ENCODE measurements at regions not wholly inside any gene's neighbourhood (a gene's known extent, or its start where the extent isn't known, plus 50 kb on each side); places are given as distances from the start of the nearest gene placed in this dataset.

GRCh38 chr7:145645135-145645515, 471.5 kb upstream of the CNTNAP2 start:
- no peaks in the 10 kb centered on the region for H3K4me1 Mint-ChIP-seq (ENCODE audit: low read depth)
- no peak for ATAC-seq (ENCODE audit: poor library complexity)

DNA sequence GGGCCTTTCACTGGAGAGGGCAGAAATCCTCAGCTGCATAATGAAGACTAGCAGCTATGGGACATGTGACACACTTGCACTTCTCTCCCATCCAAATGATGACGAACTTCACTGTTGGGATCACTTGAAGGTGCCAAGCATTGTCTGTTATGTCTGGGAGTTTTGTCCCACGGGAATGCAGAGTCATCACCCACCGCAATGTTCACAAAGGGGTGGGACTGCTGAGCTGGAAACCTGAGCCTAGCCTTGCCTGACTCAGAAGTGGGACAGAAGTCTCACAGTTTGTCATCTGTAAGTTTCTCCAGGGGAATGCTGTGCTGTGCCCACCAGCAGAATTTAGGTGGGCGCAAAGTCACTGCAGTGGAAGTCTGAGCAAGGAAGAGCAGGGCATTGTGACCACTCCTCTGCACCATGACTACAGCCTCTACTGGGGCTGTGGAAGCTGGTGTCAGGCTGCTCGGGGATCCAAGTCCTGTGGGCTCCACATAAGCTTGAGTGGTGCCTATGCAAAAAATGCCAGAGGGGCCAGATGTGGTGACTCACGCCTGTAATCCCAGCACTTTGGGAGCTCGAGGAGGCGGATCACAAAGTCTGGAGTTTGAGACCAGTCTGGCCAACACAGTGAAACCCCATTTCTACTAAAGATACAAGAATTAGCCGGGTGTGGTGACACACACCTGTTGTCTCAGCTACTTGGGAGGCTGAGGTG, 472.0 kb upstream of the CNTNAP2 start:
- CTCF ChIA-PET, result no interaction called here
- intact Hi-C loops (cut with DNase I, micrococcal nuclease), result no loop called here
- Mint-ChIP-seq H3K4me3 (no peak overlapping the region), H3K27ac (no peak overlapping the region), H3K27me3 (no peaks in the 10 kb centered on the region), H3K4me1 (ENCODE audit: low read depth) (no peaks in the 10 kb centered on the region), H3K36me3 (ENCODE audit: low read depth) (no peaks in the 10 kb centered on the region), H3K9me3 (peaks cover 10% of the 10 kb centered on the region)
- Histone ChIP-seq H3K27ac (ENCODE audit: low read depth in 1 of 2, low read length in 2 of 2) (no peak overlapping the region), H3K27me3 (ENCODE audit: control insufficient read depth in 1 of 2, insufficient read depth in 2 of 2, low read length in 2 of 2) (no peaks in the 10 kb centered on the region), H3K4me1 (ENCODE audit: insufficient read depth, low read length) (no peaks in the 10 kb centered on the region), H3K9me3 (ENCODE audit: control insufficient read depth in 1 of 2, insufficient read depth in 1 of 2, low read length in 2 of 2) (peaks cover 0 to 7% of the 10 kb centered on the region in 2 experiments), H3K4me3 (ENCODE audit: low read length) (no peak overlapping the region), H3K36me3 (ENCODE audit: insufficient read depth, low read length) (no peaks in the 10 kb centered on the region)
- POLR2A ChIA-PET, result no interaction called here
- ATAC-seq (ENCODE audit: poor library complexity) (no peak), DNase-seq (no peak)
- TF ChIP-seq CTCF (IDR thresholded peaks at IDR 0.05), result no peak

More at GRCh38 chr7:145645135-145645515, 471.5 kb upstream of the CNTNAP2 start:
- H3K4me3 ChIP-seq (ENCODE audit: low read length), result no peak overlapping the region
- H3K27me3 ChIP-seq (ENCODE audit: control insufficient read depth in 1 of 2, insufficient read depth in 2 of 2, low read length in 2 of 2), result no peaks in the 10 kb centered on the region
- H3K4me1 ChIP-seq (ENCODE audit: insufficient read depth, low read length), result no peaks in the 10 kb centered on the region
- no peaks in the 10 kb centered on the region for H3K36me3 ChIP-seq (ENCODE audit: insufficient read depth, low read length)
- POLR2A ChIA-PET, result no interaction called here
- H3K27ac Mint-ChIP-seq, result no peak overlapping the region
- intact Hi-C loops (cut with DNase I, micrococcal nuclease), result no loop called here
- peaks cover 0 to 7% of the 10 kb centered on the region in 2 experiments for H3K9me3 ChIP-seq (ENCODE audit: control insufficient read depth in 1 of 2, insufficient read depth in 1 of 2, low read length in 2 of 2)
- H3K36me3 Mint-ChIP-seq (ENCODE audit: low read depth), result no peaks in the 10 kb centered on the region
- no peak overlapping the region for H3K27ac ChIP-seq (ENCODE audit: low read depth in 1 of 2, low read length in 2 of 2)
- no peak for DNase-seq
- CTCF ChIA-PET, result no interaction called here
- H3K27me3 Mint-ChIP-seq, result no peaks in the 10 kb centered on the region
- no peak overlapping the region for H3K4me3 Mint-ChIP-seq
- TF ChIP-seq CTCF (IDR thresholded peaks at IDR 0.05), result no peak
- peaks cover 5% of the 10 kb centered on the region for H3K9me3 Mint-ChIP-seq

DNA sequence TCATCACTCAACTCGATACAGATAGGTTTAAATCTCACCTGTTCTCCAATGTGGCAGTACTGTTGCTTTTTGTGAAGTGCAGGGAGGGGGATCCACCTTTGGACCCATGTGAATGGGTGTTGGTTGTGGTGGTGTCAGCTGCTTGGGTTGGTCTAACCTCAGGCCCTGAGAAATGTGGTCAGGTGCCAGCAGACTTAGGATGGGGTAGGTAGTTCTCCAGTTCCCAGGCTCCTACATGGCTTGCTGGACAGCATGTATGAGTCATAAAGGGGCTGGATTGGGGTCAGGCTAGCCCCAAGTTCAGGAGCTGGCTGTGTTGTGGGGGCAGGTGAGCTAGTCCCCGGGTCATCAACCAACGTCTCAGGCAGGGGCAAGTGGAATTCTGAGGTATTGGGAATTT, 472.6 kb upstream of the CNTNAP2 start:
- POLR2A ChIA-PET, result no interaction called here

More for the DNA sequence above, 472.6 kb upstream of the CNTNAP2 start:
- Histone ChIP-seq H3K9me3 (ENCODE audit: control insufficient read depth in 1 of 2, insufficient read depth in 1 of 2, low read length in 2 of 2) (peaks cover 0 to 7% of the 10 kb centered on the region in 2 experiments), H3K27ac (ENCODE audit: low read depth in 1 of 2, low read length in 2 of 2) (no peak overlapping the region), H3K4me1 (ENCODE audit: insufficient read depth, low read length) (no peaks in the 10 kb centered on the region), H3K36me3 (ENCODE audit: insufficient read depth, low read length) (no peaks in the 10 kb centered on the region), H3K4me3 (ENCODE audit: low read length) (no peak overlapping the region), H3K27me3 (ENCODE audit: control insufficient read depth in 1 of 2, insufficient read depth in 2 of 2, low read length in 2 of 2) (no peaks in the 10 kb centered on the region)
- H3K27me3 Mint-ChIP-seq, result no peaks in the 10 kb centered on the region
- ATAC-seq (ENCODE audit: poor library complexity), result no peak
- intact Hi-C loops (cut with DNase I, micrococcal nuclease), result no loop called here
- no peak for TF ChIP-seq CTCF (IDR thresholded peaks at IDR 0.05)
- H3K27ac Mint-ChIP-seq, result no peak overlapping the region
- H3K36me3 Mint-ChIP-seq (ENCODE audit: low read depth), result no peaks in the 10 kb centered on the region
- CTCF ChIA-PET, result no interaction called here
- H3K4me3 Mint-ChIP-seq, result no peak overlapping the region
- H3K4me1 Mint-ChIP-seq (ENCODE audit: low read depth), result no peaks in the 10 kb centered on the region
- H3K9me3 Mint-ChIP-seq, result peaks cover 12% of the 10 kb centered on the region
- DNase-seq, result no peak
